Lung (tissue), 11 donors: ENCODE measurements at regions not wholly inside any gene's neighbourhood (a gene's known extent, or its start where the extent isn't known, plus 50 kb on each side); places are given as distances from the start of the nearest gene placed in this dataset.

Experiments used
- ATAC-seq: fragments of 200-7000 bp; cut with Tn5 transposase; one replicate; pipeline ENCODE4 v1.9.1; 2020; ENCODE audit warnings: moderate number of reproducible peaks; ENCODE audit not compliant: insufficient read depth, low FRiP score
- DNase-seq, 3 donors: peaks; one replicate each; pipeline ENCODE4 v3.0.0-alpha.2; 2013 to 2017
- H3K27ac ChIP-seq, 2 donors: one replicate each; pipeline ENCODE4 v1.5.1; 2013; ENCODE audit warnings: mild to moderate bottlenecking in 2 of 2, moderate library complexity in 2 of 2, control low read depth in 1 of 2, inconsistent platforms in 1 of 2, low read depth in 1 of 2, low read length in 1 of 2
- H3K27me3 ChIP-seq, 3 donors: one replicate each; pipeline ENCODE4 v1.5.1; 2013; ENCODE audit warnings: low read length in 2 of 3; ENCODE audit not compliant: control insufficient read depth in 3 of 3, insufficient read depth in 3 of 3
- H3K36me3 ChIP-seq, 4 donors: one replicate each; pipeline ENCODE4 v1.5.1; 2013; ENCODE audit warnings: low read length in 4 of 4, mild to moderate bottlenecking in 1 of 4, moderate library complexity in 1 of 4; ENCODE audit not compliant: control insufficient read depth in 4 of 4, insufficient read depth in 4 of 4
- H3K4me1 ChIP-seq, 5 donors: one replicate each; pipeline ENCODE4 v1.5.1; 2013; ENCODE audit warnings: low read length in 5 of 5, mild to moderate bottlenecking in 2 of 5, moderate library complexity in 1 of 5; ENCODE audit not compliant: control insufficient read depth in 5 of 5, insufficient read depth in 5 of 5
- H3K4me3 ChIP-seq: one replicate; pipeline ENCODE4 v1.5.1; 2013; ENCODE audit warnings: mild to moderate bottlenecking, control low read depth, moderate library complexity
- H3K9ac ChIP-seq, 2 donors: one replicate each; pipeline ENCODE4 v1.5.1; 2013; ENCODE audit warnings: low read length in 2 of 2, control low read depth in 1 of 2; ENCODE audit not compliant: insufficient read depth in 1 of 2
- H3K9me3 ChIP-seq, 4 donors: one replicate each; pipeline ENCODE4 v1.5.1; 2013; ENCODE audit warnings: low read length in 3 of 4, mild to moderate bottlenecking in 1 of 4, moderate library complexity in 1 of 4; ENCODE audit not compliant: control insufficient read depth in 4 of 4, insufficient read depth in 3 of 4
- WGBS, 2 donors: extraction: QIAGEN DNeasy Blood & Tissue Kit; methylation state at CpG; one replicate each; pipeline ENCODE4 v1.1.7; 2013; 5-methylcytosine and 5-hydroxymethylcytosine counted together
- TF ChIP-seq, protein P1 (sequence below): IDR thresholded peaks from 2 replicates; pipeline ENCODE4 v1.5.1; 2012; ENCODE audit warnings: mild to moderate bottlenecking; ENCODE audit errors: control extremely low read depth, extremely low read depth
- donor health status: control.
- donor health status: control.
- donor health status: Bipolar disorder and iron deficiency.
- donor health status: healthy.
- donor health status: DM: yes; HTN: yes; CAD: no.

- no peak for ATAC-seq
- Histone ChIP-seq H3K27ac (no peak overlapping the region), H3K36me3 (no peaks in the 10 kb centered on the region), H3K4me1 (peaks cover 0 to 15% (median 0%) of the 10 kb centered on the region in 5 donors), H3K9me3 (no peaks in the 10 kb centered on the region), H3K9ac (no peak overlapping the region), H3K27me3 (no peaks in the 10 kb centered on the region), H3K4me3 (no peak overlapping the region)
- 43 to 54% methylated on average over 2 of the region's 2 CpGs for WGBS, 2 donors
- TF ChIP-seq, protein P1, sequence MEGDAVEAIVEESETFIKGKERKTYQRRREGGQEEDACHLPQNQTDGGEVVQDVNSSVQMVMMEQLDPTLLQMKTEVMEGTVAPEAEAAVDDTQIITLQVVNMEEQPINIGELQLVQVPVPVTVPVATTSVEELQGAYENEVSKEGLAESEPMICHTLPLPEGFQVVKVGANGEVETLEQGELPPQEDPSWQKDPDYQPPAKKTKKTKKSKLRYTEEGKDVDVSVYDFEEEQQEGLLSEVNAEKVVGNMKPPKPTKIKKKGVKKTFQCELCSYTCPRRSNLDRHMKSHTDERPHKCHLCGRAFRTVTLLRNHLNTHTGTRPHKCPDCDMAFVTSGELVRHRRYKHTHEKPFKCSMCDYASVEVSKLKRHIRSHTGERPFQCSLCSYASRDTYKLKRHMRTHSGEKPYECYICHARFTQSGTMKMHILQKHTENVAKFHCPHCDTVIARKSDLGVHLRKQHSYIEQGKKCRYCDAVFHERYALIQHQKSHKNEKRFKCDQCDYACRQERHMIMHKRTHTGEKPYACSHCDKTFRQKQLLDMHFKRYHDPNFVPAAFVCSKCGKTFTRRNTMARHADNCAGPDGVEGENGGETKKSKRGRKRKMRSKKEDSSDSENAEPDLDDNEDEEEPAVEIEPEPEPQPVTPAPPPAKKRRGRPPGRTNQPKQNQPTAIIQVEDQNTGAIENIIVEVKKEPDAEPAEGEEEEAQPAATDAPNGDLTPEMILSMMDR = no peak
- DNase-seq = peak in 1 of 3 donors; percentile 26
Observed at GRCh38 chr16:56108056-56108471, 83.2 kb upstream of the GNAO1 start.

GRCh38 chr16:56106527-56106926 lies 84.8 kb upstream of the GNAO1 start:
- Histone ChIP-seq H3K27me3 (no peaks in the 10 kb centered on the region), H3K9me3 (no peaks in the 10 kb centered on the region), H3K4me1 (peaks cover 0 to 28% (median 4%) of the 10 kb centered on the region in 5 donors), H3K27ac (no peak overlapping the region), H3K4me3 (no peak overlapping the region), H3K36me3 (no peaks in the 10 kb centered on the region), H3K9ac (no peak overlapping the region)
- DNase-seq (no peak), ATAC-seq (no peak)
- TF ChIP-seq, protein P1 = no peak
- WGBS, 2 donors = 83 to 89% methylated on average over 6 of the region's 6 CpGs

DNA sequence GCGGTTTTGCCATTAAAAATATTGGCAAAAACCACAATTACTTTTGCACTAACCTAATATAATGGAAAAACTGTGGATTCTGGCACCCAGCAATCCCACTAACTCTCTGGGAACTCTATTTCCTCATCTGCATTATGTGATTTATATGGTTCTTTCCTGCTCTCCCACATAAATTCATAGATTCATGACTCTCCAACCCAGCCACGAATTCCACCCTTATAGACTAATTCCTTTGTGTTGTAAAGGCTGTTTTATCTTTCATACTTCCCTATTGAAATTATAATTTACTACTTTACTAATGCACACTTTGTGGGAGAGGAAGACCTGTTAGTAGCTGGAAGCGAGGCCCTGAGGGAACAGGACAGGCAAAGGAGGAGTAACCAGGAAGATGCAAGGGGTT lies 88.4 kb upstream of the GNAO1 start:
- WGBS, 2 donors = 62 to 74% methylated on average over 3 of the region's 3 CpGs
- no peak overlapping the region for H3K27ac ChIP-seq
- H3K4me1 ChIP-seq = peaks cover 0 to 28% (median 4%) of the 10 kb centered on the region in 5 donors
- TF ChIP-seq, protein P1 = no peak
- no peaks in the 10 kb centered on the region for H3K9me3 ChIP-seq
- DNase-seq (peak in 2 of 3 donors; percentile 35 to 37), ATAC-seq (no peak)
- no peaks in the 10 kb centered on the region for H3K27me3 ChIP-seq
- no peak overlapping the region for H3K9ac ChIP-seq
- H3K4me3 ChIP-seq = no peak overlapping the region
- H3K36me3 ChIP-seq = no peaks in the 10 kb centered on the region

- Histone ChIP-seq H3K27me3 (no peaks in the 10 kb centered on the region), H3K4me3 (no peak overlapping the region), H3K9me3 (no peaks in the 10 kb centered on the region), H3K36me3 (no peaks in the 10 kb centered on the region), H3K4me1 (peaks cover 0 to 33% (median 4%) of the 10 kb centered on the region in 5 donors), H3K9ac (no peak overlapping the region), H3K27ac (peak overlapping the region in 1 of 2 donors; percentile 43)
- TF ChIP-seq, protein P1 = no peak
- ATAC-seq (peak; percentile 31), DNase-seq (peak; percentile 94 to 98 (median 98))
- 53 to 63% methylated on average over 13 of the region's 13 CpGs for WGBS, 2 donors
Observed at GRCh38 chr16:56102183-56102686, 89.1 kb upstream of the GNAO1 start.
